PFSK-1 (cell line): ENCODE measurements at regions not wholly inside any gene's neighbourhood (a gene's known extent, or its start where the extent isn't known, plus 50 kb on each side); places are given as distances from the start of the nearest gene placed in this dataset.

Experiments used
- FOXP2 ChIP-seq: optimal IDR thresholded peaks from 2 replicates; pipeline ENCODE3; 2011; ENCODE audit warnings: borderline replicate concordance, control low read depth, inconsistent platforms; ENCODE audit not compliant: insufficient read depth; ENCODE audit errors: extremely low read length, extremely low read depth
- POLR2AphosphoS5 ChIP-seq: IDR thresholded peaks from 2 replicates; pipeline ENCODE4 v1.6.1; 2012; ENCODE audit warnings: low read depth, mild to moderate bottlenecking, control low read depth, low read length, moderate library complexity
- SIN3A ChIP-seq: IDR thresholded peaks from 2 replicates; pipeline ENCODE4 v1.6.1; 2012; ENCODE audit warnings: mild to moderate bottlenecking, low read length, moderate library complexity, borderline replicate concordance; ENCODE audit not compliant: insufficient read depth
- TAF1 ChIP-seq: IDR thresholded peaks from 2 replicates; pipeline ENCODE4 v1.6.1; 2012; ENCODE audit warnings: low read length, control low read depth, borderline replicate concordance; ENCODE audit not compliant: insufficient read depth
- TF ChIP-seq, protein P1 (sequence below), 2 experiments: IDR thresholded peaks; 2 replicates each; pipeline versions ENCODE4 v1.6.1 to v1.8.0; 2011 to 2012; ENCODE audit warnings: low read depth in 2 of 2, low read length in 2 of 2, control low read depth in 1 of 2, inconsistent platforms in 1 of 2, mild to moderate bottlenecking in 1 of 2, moderate library complexity in 1 of 2; ENCODE audit not compliant: insufficient read depth in 1 of 2

DNA sequence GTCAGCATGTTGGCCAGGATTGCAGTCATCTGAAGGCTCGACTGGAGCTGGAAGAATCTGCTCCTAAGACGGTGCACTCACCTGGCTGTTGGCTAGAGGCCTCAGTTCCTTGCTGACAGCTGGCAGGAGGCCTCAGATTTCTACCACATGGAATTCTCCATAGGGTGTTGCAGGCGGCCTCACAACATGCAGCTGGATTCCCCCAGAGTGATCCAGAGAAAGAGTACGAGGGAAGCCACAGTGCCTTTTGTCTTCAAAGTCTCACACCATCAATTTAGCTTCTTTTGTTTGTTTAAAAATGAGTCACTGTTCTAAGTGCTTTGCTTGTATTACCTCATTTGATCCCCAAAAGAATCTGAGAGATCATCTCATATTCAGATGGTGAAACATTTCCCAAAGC, 65.5 kb upstream of the FYN start:
- TF ChIP-seq SIN3A, result no peak
- TF ChIP-seq TAF1, result no peak
- no peak for TF ChIP-seq POLR2AphosphoS5
- TF ChIP-seq, protein P1, sequence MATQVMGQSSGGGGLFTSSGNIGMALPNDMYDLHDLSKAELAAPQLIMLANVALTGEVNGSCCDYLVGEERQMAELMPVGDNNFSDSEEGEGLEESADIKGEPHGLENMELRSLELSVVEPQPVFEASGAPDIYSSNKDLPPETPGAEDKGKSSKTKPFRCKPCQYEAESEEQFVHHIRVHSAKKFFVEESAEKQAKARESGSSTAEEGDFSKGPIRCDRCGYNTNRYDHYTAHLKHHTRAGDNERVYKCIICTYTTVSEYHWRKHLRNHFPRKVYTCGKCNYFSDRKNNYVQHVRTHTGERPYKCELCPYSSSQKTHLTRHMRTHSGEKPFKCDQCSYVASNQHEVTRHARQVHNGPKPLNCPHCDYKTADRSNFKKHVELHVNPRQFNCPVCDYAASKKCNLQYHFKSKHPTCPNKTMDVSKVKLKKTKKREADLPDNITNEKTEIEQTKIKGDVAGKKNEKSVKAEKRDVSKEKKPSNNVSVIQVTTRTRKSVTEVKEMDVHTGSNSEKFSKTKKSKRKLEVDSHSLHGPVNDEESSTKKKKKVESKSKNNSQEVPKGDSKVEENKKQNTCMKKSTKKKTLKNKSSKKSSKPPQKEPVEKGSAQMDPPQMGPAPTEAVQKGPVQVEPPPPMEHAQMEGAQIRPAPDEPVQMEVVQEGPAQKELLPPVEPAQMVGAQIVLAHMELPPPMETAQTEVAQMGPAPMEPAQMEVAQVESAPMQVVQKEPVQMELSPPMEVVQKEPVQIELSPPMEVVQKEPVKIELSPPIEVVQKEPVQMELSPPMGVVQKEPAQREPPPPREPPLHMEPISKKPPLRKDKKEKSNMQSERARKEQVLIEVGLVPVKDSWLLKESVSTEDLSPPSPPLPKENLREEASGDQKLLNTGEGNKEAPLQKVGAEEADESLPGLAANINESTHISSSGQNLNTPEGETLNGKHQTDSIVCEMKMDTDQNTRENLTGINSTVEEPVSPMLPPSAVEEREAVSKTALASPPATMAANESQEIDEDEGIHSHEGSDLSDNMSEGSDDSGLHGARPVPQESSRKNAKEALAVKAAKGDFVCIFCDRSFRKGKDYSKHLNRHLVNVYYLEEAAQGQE (IDR thresholded peaks at IDR 0.05; ENCODE audit: insufficient read depth in 1 of 2, low read depth in 2 of 2, low read length in 2 of 2), result no peak
- TF ChIP-seq FOXP2, result no peak

DNA sequence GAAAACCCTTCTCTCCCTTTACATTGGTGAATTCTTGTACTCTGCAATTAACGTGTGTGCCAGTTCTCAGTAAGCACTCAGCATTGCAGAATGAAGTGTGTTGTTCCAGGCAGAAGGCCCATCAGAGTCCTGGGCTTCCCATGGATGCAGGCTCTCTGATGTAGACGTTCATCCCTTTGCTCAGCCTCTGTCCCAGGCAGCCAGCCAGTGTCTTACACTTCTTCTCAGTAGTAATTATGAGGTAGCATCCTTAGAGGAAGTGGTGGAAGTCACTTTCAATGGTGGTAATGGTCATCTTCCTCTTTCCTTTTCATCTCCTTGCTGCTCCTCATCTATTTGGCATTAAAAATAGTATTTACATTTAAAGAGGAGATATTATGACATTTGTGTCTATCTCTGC, 66.7 kb upstream of the FYN start:
- no peak for TF ChIP-seq TAF1
- TF ChIP-seq, protein P1 (IDR thresholded peaks at IDR 0.05; ENCODE audit: insufficient read depth in 1 of 2, low read depth in 2 of 2, low read length in 2 of 2), result no peak
- TF ChIP-seq SIN3A, result no peak
- no peak for TF ChIP-seq FOXP2
- TF ChIP-seq POLR2AphosphoS5, result no peak

DNA sequence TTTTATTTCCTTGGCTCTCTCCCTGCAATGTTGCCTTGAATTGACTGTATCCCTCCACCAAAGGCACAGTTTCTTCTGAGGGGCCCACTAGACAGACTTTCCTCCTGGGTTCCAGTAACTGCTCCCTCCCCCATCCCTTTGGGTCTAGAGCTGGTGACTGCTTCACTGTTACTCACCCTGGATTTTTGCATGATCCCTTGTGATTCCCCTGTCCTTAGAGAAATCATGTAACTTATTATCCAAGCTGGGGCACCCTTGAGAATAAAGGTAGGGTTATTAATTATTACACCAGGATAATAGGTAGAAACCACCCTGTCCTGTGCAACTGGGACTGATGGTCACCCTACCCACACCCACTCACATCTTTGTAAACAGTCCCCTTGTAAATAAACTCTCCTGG, 67.5 kb upstream of the FYN start:
- no peak for TF ChIP-seq SIN3A
- TF ChIP-seq TAF1, result no peak
- no peak for TF ChIP-seq FOXP2
- TF ChIP-seq, protein P1 (IDR thresholded peaks at IDR 0.05; ENCODE audit: insufficient read depth in 1 of 2, low read depth in 2 of 2, low read length in 2 of 2), result no peak
- no peak for TF ChIP-seq POLR2AphosphoS5

DNA sequence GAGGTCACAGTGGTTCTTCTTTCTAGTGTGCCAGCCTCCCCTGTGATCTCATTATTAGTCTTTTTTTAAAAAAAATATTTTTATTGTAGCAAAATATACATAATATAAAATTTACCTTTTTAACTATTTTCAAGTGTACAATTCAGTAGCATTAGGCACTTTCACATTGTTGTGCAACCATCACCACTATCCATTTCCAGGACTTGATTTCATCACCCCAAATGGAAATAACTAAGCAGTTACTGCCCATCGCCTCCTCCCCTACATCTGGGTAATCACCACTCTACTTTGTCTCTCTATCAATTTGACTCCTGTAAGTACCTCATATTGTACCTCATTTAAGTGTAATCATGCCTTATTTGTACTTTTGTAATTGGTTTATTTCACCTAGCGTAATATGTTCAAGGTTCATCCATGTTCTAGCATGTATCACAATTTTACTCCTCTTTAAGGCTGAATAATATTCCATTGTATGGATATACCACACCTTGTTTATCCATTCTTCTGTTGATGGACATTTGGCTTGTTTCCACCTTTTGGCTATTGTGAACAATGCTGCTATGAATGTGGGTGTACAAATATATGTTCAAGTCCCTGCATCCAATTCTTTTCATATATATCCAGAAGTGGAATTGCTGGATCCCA, 68.6 kb upstream of the FYN start:
- no peak for TF ChIP-seq FOXP2
- TF ChIP-seq SIN3A, result no peak
- TF ChIP-seq, protein P1 (IDR thresholded peaks at IDR 0.05; ENCODE audit: insufficient read depth in 1 of 2, low read depth in 2 of 2, low read length in 2 of 2), result no peak
- no peak for TF ChIP-seq TAF1
- no peak for TF ChIP-seq POLR2AphosphoS5

DNA sequence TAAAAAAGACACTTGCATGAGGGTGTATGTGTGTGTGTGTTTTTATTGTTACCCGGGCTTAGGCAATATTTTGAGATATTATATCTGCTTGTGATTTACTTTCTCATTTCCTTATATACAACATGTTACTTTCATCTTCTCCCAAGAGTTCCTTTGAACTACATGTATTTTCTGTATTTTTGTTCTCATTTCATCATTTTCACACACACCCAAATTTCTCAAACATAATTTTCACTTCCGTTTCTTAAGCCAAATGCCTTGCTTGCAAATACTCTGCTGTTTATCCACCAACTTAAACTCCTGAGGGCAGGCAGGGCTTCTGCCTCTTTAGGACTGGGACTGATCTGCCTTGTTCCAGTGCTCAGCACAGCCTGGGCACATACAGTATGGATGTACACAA, 69.3 kb upstream of the FYN start:
- TF ChIP-seq, protein P1 (IDR thresholded peaks at IDR 0.05; ENCODE audit: insufficient read depth in 1 of 2, low read depth in 2 of 2, low read length in 2 of 2), result no peak
- TF ChIP-seq FOXP2 (no peak), TAF1 (no peak), POLR2AphosphoS5 (no peak), SIN3A (no peak)
